Endothelial cell (in vitro differentiated cells): ENCODE measurements at regions not wholly inside any gene's neighbourhood (a gene's known extent, or its start where the extent isn't known, plus 50 kb on each side); places are given as distances from the start of the nearest gene placed in this dataset.

Experiments used
- DNase-seq: peaks from one replicate; pipeline ENCODE4 v3.0.0; 2021; ENCODE audit warnings: low spot score
- H3K27ac Mint-ChIP-seq: one replicate; pipeline ENCODE4 v1.8.0; 2021; ENCODE audit warnings: mixed read lengths, inconsistent platforms; ENCODE audit not compliant: unreplicated experiment
- H3K27me3 Mint-ChIP-seq: one replicate; pipeline ENCODE4 v1.8.0; 2021; ENCODE audit warnings: mild to moderate bottlenecking, moderate library complexity, mixed read lengths, inconsistent platforms; ENCODE audit not compliant: unreplicated experiment
- H3K36me3 Mint-ChIP-seq: one replicate; pipeline ENCODE4 v1.8.0; 2021; ENCODE audit warnings: mild to moderate bottlenecking, low read depth, mixed read lengths, inconsistent platforms; ENCODE audit not compliant: unreplicated experiment
- H3K4me1 Mint-ChIP-seq: one replicate; pipeline ENCODE4 v1.8.0; 2021; ENCODE audit warnings: mild to moderate bottlenecking, mixed read lengths, inconsistent platforms; ENCODE audit not compliant: unreplicated experiment
- H3K4me3 Mint-ChIP-seq: one replicate; pipeline ENCODE4 v1.8.0; 2021; ENCODE audit warnings: mild to moderate bottlenecking, mixed read lengths, inconsistent platforms; ENCODE audit not compliant: unreplicated experiment
- H3K9me3 Mint-ChIP-seq: one replicate; pipeline ENCODE4 v1.8.0; 2021; ENCODE audit warnings: mixed read lengths, inconsistent platforms; ENCODE audit not compliant: unreplicated experiment
- TF ChIP-seq, protein P1 (sequence below): fragments of 200-600 bp; sonication (generic); IDR thresholded peaks from one replicate; pipeline ENCODE4 v1.5.0; 2021; ENCODE audit warnings: antibody characterized with exemption; ENCODE audit not compliant: unreplicated experiment

DNA sequence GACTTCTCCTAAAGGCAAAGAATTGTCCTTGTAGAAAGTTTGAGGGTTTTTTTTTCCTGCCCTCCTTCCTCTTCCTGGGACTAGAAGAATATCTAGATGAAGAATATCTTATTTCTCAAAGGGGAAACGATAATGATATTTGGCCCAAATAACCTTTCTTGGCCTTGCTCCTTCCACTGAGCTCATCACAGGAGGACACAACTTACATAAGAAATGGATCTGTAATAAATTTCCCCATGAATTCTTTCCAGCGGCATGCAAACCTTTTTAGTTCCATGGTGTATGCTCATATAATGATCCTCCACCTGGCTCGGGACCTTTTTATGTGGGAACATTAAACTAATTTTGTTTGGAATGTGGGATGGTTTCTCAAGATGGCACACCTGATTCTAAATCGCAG, 304.4 kb downstream of the DMRT2 start:
- TF ChIP-seq, protein P1, sequence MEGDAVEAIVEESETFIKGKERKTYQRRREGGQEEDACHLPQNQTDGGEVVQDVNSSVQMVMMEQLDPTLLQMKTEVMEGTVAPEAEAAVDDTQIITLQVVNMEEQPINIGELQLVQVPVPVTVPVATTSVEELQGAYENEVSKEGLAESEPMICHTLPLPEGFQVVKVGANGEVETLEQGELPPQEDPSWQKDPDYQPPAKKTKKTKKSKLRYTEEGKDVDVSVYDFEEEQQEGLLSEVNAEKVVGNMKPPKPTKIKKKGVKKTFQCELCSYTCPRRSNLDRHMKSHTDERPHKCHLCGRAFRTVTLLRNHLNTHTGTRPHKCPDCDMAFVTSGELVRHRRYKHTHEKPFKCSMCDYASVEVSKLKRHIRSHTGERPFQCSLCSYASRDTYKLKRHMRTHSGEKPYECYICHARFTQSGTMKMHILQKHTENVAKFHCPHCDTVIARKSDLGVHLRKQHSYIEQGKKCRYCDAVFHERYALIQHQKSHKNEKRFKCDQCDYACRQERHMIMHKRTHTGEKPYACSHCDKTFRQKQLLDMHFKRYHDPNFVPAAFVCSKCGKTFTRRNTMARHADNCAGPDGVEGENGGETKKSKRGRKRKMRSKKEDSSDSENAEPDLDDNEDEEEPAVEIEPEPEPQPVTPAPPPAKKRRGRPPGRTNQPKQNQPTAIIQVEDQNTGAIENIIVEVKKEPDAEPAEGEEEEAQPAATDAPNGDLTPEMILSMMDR = no peak
- DNase-seq = no peak
- H3K27me3 Mint-ChIP-seq = peaks cover 2% of the 10 kb centered on the region
- no peaks in the 10 kb centered on the region for H3K4me1 Mint-ChIP-seq
- H3K27ac Mint-ChIP-seq = no peak overlapping the region
- no peaks in the 10 kb centered on the region for H3K36me3 Mint-ChIP-seq
- no peak overlapping the region for H3K4me3 Mint-ChIP-seq
- no peaks in the 10 kb centered on the region for H3K9me3 Mint-ChIP-seq

DNA sequence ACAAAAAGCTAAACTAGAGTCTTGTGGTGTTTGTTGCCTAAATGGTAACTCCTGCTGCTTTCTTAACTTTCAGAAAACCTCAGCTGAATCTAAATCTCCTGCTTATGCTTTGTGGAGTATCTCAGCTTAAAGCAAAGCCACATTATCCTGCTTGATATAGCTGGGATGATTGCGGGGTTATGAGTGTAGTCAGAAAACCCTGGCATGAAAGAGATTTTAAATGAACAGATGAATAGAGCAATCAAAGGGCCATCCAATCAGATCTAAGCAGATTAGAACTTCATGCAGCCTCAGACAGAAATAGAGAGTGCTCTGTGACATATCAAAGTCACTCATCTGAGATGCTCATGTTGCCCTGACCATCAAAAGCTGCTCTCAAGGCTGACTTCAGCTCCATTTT, 305.5 kb downstream of the DMRT2 start:
- H3K4me1 Mint-ChIP-seq = no peaks in the 10 kb centered on the region
- no peak overlapping the region for H3K27ac Mint-ChIP-seq
- no peaks in the 10 kb centered on the region for H3K27me3 Mint-ChIP-seq
- no peak overlapping the region for H3K4me3 Mint-ChIP-seq
- TF ChIP-seq, protein P1 = no peak
- no peak for DNase-seq
- H3K36me3 Mint-ChIP-seq = no peaks in the 10 kb centered on the region
- H3K9me3 Mint-ChIP-seq = no peaks in the 10 kb centered on the region

DNA sequence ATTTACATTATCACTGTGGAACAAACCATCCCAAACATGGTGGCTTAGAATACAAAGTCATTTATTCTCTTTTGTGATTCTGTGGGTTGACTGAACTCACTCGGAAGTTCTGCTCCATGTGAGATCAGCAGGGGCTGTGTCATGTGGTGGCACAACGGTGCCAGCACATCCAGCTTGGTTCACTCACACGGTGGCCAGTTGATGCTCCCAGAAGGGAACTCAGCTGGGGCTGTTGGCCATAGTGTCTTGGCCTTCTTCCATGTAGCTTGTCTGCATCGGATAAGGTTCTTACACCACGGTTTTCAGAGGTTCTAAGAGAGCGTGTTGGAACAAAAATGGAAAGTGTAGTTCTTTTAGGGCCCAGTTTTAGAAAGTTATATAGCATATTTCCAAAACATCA, 312.7 kb downstream of the DMRT2 start:
- no peaks in the 10 kb centered on the region for H3K36me3 Mint-ChIP-seq
- DNase-seq = no peak
- H3K4me1 Mint-ChIP-seq = no peaks in the 10 kb centered on the region
- no peaks in the 10 kb centered on the region for H3K27me3 Mint-ChIP-seq
- H3K9me3 Mint-ChIP-seq = no peaks in the 10 kb centered on the region
- TF ChIP-seq, protein P1 = no peak
- no peak overlapping the region for H3K4me3 Mint-ChIP-seq
- H3K27ac Mint-ChIP-seq = no peak overlapping the region

DNA sequence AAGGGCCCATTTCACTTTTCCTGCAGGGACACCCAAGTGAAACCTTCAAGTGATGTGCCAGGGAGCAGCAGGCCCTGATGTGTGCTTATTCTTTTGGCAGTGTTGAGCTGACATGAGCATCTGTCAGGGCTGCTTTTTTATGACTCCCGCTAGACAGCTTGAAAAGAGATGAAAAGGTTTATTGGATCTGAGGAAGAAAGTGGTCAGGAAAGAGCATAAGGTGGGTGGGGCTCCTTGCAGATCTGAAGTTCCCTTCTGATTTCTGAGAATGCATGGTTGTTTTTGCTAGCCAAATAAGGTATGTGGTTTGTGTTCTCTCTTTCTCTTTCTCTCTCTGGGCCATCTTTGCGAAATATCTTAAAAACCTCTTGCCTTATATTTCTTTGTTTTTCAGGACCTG, 316.1 kb downstream of the DMRT2 start:
- Mint-ChIP-seq H3K4me1 (no peaks in the 10 kb centered on the region), H3K27me3 (no peaks in the 10 kb centered on the region), H3K9me3 (no peaks in the 10 kb centered on the region), H3K4me3 (no peak overlapping the region), H3K36me3 (no peaks in the 10 kb centered on the region), H3K27ac (no peak overlapping the region)
- DNase-seq = no peak
- TF ChIP-seq, protein P1 = no peak

DNA sequence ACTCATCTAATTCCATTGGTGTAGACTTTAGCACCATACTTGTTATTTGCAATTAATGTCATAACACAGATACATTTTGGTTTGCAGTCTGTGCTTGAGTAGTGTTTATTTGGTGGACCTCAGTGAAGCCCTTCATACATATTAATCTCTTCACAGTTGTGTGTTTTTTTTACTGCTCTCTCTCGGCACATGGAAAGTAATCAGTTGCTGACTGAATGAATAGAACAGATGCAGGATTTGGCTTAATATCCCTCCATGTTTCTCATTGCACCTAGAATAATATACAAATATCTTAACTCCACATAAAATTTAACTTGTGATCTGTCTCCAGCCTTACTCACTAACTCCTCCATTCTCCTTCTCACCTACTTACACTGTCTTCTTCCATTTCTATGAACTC, 319.1 kb downstream of the DMRT2 start:
- Mint-ChIP-seq H3K36me3 (no peaks in the 10 kb centered on the region), H3K4me3 (no peak overlapping the region), H3K27me3 (peaks cover 2% of the 10 kb centered on the region), H3K4me1 (no peaks in the 10 kb centered on the region), H3K9me3 (no peaks in the 10 kb centered on the region), H3K27ac (no peak overlapping the region)
- TF ChIP-seq, protein P1 = no peak
- DNase-seq = no peak
